GM12864 (cell line): ENCODE measurements at regions not wholly inside any gene's neighbourhood (a gene's known extent, or its start where the extent isn't known, plus 50 kb on each side); places are given as distances from the start of the nearest gene placed in this dataset.
"Not testable (repeated sequence)": the region's sequence is repeated elsewhere in the genome, so short reads cannot be mapped to it uniquely, and the experiment has no call there.

Experiments used
- DNase-seq: peaks from one replicate; pipeline ENCODE4 v3.0.0-alpha.2; 2011; ENCODE audit warnings: low read depth
- H3K4me3 ChIP-seq: 2 replicates; pipeline ENCODE4 v1.5.1; 2011; ENCODE audit warnings: mild to moderate bottlenecking, low read depth, low read length, control low read depth
- TF ChIP-seq, protein P1 (sequence below): IDR thresholded peaks from 2 replicates; pipeline ENCODE4 v1.5.1; 2011; ENCODE audit warnings: low read depth, mild to moderate bottlenecking, moderate library complexity, low read length, control low read depth, inconsistent platforms; ENCODE audit errors: missing control alignments

DNA sequence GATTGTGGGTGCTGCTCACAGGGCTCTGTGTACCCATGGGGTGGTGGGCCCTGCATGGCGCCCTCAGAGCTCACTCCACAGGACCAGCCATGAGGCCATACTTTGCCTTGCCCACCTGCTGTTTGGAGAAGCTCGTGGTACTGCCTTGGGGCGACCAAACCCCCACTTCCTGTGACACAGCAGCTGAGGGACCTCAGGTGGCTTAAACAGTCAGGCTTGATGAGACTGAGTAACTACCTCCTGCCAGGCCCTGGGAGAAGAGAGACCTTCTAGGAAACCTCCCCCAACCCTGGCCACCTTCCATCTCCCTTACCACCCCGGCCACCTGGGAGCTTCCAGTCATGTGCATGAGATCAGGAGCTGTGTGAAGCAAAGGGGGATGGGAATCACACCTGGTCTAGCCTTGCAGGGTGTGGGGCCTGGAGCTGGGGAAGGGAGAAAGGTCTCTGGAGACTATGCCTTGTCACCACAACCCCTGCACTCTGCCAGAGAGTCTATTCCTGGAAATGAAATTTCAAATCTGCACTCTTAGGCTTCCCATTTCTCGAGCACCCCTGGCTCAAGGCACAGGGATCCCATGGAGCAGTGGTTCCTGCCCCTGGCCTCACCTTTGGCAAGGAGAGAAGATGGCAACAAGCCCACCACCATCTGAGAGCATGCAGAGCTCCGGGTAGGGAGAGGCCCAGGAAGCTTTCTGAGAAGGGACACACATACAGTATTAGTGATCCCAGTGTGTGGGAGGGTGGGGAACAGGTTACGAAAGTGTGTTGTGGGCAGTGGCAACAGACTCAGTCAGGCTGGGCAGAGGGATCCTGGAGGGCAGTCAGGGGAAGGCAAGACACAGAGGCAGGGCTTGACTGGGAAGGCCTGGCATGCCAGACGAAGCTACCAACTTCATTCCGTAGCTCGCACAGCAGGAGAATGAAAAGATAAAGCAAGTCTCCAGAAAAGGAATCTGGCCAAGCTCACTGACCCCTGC lies 125.0 kb downstream of the URI1 start:
- no peak for DNase-seq
- no peak overlapping the region for H3K4me3 ChIP-seq
- TF ChIP-seq, protein P1, sequence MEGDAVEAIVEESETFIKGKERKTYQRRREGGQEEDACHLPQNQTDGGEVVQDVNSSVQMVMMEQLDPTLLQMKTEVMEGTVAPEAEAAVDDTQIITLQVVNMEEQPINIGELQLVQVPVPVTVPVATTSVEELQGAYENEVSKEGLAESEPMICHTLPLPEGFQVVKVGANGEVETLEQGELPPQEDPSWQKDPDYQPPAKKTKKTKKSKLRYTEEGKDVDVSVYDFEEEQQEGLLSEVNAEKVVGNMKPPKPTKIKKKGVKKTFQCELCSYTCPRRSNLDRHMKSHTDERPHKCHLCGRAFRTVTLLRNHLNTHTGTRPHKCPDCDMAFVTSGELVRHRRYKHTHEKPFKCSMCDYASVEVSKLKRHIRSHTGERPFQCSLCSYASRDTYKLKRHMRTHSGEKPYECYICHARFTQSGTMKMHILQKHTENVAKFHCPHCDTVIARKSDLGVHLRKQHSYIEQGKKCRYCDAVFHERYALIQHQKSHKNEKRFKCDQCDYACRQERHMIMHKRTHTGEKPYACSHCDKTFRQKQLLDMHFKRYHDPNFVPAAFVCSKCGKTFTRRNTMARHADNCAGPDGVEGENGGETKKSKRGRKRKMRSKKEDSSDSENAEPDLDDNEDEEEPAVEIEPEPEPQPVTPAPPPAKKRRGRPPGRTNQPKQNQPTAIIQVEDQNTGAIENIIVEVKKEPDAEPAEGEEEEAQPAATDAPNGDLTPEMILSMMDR, result no peak

DNA sequence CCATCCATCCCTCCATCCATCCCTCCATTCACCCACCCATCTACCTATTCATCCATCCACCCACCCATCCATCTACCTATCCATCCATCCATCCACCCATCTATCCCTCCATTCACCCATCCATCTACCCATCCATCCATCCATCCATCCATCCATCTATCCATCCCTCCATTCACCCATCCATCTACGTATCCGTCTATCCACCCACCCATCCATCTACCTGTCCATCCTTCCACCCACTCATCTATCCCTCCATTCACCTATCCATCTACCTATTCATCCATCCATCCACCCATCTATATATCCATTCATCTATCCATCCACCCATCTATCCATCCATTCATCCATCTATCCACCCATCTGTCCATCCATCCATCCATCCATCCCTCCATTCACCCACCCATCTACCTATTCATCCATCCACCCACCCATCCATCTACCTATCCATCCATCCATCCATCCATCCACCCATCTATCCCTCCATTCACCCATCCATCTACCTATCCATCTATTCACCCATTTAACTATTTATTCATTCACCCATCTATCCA lies 126.0 kb downstream of the URI1 start:
- H3K4me3 ChIP-seq, DNase-seq: not testable (repeated sequence)

DNA sequence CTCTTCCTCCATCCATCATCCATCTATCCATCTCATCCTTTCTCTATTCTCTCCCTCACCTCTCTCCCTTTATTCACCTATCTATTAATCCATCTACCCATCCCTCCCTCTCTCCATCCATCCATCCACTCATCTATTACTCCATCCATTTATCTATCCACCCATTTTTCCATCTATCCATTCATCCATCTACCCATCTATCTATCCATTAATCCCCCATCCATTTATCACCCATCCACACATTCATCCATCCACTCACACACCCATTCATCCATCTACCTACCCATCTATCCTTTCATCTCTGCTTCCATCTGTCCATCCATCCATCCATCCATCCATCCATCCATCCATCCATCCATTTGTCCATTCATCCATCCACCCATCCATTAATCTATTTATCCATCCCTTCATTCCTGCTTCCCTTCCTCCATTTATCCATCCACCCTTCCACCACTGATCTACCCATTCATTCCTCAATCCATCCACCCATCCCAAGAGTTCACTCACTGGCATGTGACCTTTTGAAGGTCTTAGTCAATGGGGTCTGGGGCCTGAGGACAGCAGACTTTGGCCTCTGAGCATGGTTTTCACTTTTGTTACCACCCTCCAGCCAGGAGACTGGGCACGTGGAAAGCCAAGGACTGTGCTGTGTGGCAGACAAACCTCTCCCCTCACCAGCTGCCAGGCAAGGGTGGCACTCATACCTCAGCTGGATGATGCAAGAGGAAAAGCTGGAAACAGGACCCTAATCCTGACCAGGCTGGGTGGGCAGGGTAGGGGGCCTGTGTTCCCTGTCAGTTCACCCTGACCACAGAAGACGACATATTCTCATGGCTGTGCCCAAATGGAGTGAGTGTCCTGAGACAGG lies 126.7 kb downstream of the URI1 start:
- no peak for DNase-seq
- H3K4me3 ChIP-seq, result no peak overlapping the region
- TF ChIP-seq, protein P1, result no peak

DNA sequence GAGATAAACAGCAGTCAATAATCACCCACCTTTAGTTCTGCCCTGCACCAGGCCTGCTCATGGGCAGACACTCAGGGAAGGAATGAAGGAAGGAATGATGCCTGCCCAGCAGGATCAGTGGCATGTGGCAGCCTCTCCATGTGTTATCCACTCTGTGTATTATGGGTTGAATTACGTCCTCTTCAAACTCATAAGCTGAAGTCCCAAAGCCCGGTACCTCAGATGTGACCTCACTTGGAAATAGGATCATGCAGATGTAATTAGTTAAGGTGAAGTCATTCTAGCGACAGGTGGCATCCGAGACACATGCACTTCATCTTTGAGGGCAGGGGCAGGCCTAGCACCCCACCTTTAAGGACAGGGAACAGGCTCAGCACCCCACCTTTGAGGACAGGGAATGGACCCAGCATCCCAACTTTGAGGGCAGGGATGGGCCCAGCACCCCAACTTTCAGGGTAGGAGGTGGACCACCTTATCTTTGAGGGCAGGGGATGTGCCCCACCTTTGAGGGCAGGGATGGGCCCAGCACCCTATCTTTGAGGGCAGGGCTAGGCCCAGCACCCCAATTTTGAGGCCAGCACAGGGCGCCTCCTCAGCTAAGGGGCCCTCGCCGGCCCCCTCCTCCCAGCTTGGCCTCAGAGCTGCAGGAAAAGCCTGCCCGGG lies 127.6 kb downstream of the URI1 start:
- H3K4me3 ChIP-seq, result no peak overlapping the region
- TF ChIP-seq, protein P1, result no peak
- DNase-seq, result no peak

DNA sequence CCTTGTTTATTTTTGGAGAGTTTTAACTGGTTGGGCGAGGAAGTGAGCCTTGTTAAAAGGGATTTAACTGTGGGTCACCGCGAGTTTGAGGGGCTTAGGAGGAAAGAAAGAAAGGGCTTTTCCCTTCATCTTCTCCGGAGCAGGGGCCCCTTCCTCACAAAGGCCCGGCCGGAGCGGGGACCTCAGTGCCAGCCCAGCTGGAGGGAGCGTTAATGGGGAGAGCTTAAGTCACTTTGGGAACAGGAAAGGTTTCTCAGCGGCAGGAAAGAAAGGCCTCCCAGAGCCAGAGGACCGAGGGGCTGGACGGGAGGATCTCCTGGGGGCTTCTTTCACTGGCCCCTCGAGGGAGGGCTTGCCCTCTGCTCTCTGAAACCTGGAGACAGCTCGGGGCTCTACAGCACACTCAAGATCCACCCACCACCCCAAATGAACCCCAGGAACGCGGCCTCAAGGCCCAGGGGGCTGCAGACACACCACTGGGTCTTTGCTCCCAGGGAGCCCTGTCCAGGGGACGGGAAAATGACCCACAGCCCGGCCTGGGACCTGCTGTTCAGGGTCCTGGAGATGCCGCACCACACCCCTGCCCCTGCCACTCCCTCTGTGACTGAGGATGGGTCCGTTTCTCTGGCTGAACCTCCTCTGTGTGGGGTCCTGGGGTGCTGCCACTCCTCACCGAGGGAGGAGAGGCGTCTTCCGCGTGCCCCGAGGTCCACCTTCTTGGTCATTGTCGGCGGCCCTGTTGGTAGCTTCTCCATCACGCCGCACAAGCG lies 128.3 kb downstream of the URI1 start:
- no peak for DNase-seq
- TF ChIP-seq, protein P1, result no peak
- no peak overlapping the region for H3K4me3 ChIP-seq

DNA sequence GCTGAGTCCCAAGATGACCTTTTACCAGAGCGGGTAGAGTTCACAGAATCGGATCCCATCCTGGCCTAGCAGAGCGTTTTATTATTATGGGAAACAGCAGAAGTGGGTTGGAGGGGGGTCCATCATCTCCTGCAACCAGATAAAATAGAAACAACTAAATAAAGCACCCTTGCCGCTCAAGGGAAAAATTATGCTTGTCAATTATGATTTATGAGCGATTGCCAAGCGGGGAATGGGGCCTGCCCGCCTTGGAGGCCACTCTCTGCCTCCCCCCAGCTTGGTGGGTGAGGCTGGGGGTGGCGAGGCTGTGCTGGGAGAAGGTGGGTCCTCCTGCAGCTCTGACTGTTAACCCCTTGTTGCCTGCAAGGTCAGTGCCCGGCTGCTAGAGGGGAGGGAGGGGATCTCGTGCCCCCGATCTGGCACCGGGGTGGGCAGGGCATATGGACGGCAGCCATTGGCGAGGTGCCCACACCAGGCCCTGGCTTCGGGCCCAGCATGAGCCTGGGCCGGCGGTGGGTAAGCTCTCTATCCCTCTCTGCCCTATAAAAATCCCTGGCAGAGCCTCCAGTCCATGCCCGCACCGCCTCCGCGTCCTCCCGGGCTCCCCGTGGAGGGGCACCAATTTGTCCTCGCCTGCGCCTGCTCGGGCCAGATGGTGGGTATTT lies 129.1 kb downstream of the URI1 start:
- TF ChIP-seq, protein P1, result no peak
- no peak overlapping the region for H3K4me3 ChIP-seq
- no peak for DNase-seq
